HL-60/S4 treated with retinoic acid at 250 ng/mL for 4 days and 3 days (cell line): ENCODE measurements at regions not wholly inside any gene's neighbourhood (a gene's known extent, or its start where the extent isn't known, plus 50 kb on each side); places are given as distances from the start of the nearest gene placed in this dataset.

Source experiments
- in situ Hi-C: fragments of 300-500 bp; cut with MboI; formaldehyde crosslinking; loops from 2 replicates; pipeline ENCODE4 v1.7.0; 2022; ENCODE audit warnings: low sequenced_read_pairs

GRCh38 chr1:115428256-115428655, 90.2 kb upstream of the NGF start:
- in situ Hi-C loops: no loop called here

GRCh38 chr1:115426956-115427355, 88.9 kb upstream of the NGF start:
- in situ Hi-C loops: no loop called here

GRCh38 chr1:115426231-115426771, 88.3 kb upstream of the NGF start:
- in situ Hi-C loops: no loop called here

GRCh38 chr1:115425442-115425841, 87.4 kb upstream of the NGF start:
- in situ Hi-C loops: no loop called here

- in situ Hi-C loops: no loop called here
These were observed 85.7 kb upstream of the NGF start for GRCh38 chr1:115423776-115424175.

GRCh38 chr1:115419571-115419970, 81.5 kb upstream of the NGF start:
- in situ Hi-C loops: no loop called here

- in situ Hi-C loops: no loop called here
These were observed 75.6 kb upstream of the NGF start for GRCh38 chr1:115413621-115414020.

- in situ Hi-C loops: no loop called here
These were observed 75.2 kb upstream of the NGF start for GRCh38 chr1:115413208-115413607.

- in situ Hi-C loops: no loop called here
These were observed 74.7 kb upstream of the NGF start for GRCh38 chr1:115412733-115413132.

- in situ Hi-C loops: no loop called here
These were observed 74.2 kb upstream of the NGF start for GRCh38 chr1:115412286-115412685.

GRCh38 chr1:115411371-115412063, 73.5 kb upstream of the NGF start:
- in situ Hi-C loops: no loop called here

GRCh38 chr1:115409094-115410015, 71.3 kb upstream of the NGF start:
- in situ Hi-C loops: no loop called here

GRCh38 chr1:115408533-115408932, 70.5 kb upstream of the NGF start:
- in situ Hi-C loops: no loop called here

GRCh38 chr1:115404911-115405310, 66.9 kb upstream of the NGF start:
- in situ Hi-C loops: no loop called here

- in situ Hi-C loops: no loop called here
These were observed 64.7 kb upstream of the NGF start for GRCh38 chr1:115402753-115403184.

- in situ Hi-C loops: no loop called here
These were observed 63.6 kb upstream of the NGF start for GRCh38 chr1:115401676-115402075.

- in situ Hi-C loops: no loop called here
These were observed 62.8 kb upstream of the NGF start for GRCh38 chr1:115400891-115401290.

- in situ Hi-C loops: no loop called here
These were observed 62.4 kb upstream of the NGF start for GRCh38 chr1:115400426-115400825.

GRCh38 chr1:115398745-115399144, 60.7 kb upstream of the NGF start:
- in situ Hi-C loops: no loop called here
